ENCODE measurements at regions not wholly inside any gene's neighbourhood (a gene's known extent, or its start where the extent isn't known, plus 50 kb on each side); places are given as distances from the start of the nearest gene placed in this dataset.

DNA sequence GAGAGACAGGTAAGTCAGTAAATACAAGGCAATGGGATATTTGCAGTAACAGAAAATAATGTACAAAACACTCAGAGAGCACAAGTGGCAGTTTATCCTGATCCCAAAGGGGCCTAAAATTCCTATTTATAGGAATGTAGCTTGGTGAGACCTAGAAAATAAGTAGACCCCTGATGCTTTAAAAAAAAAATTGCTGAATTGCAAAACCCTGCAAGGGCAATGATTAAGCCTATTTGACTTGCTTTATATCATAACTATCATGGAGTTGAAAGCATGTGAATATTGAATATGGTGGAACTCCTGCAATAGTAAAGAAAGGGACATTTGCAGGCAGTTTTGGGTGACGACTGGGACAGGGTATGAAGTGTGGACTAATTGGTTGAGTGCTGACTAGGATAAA, 101.9 kb upstream of the C1orf21 start:
- no peak for DNase-seq

DNA sequence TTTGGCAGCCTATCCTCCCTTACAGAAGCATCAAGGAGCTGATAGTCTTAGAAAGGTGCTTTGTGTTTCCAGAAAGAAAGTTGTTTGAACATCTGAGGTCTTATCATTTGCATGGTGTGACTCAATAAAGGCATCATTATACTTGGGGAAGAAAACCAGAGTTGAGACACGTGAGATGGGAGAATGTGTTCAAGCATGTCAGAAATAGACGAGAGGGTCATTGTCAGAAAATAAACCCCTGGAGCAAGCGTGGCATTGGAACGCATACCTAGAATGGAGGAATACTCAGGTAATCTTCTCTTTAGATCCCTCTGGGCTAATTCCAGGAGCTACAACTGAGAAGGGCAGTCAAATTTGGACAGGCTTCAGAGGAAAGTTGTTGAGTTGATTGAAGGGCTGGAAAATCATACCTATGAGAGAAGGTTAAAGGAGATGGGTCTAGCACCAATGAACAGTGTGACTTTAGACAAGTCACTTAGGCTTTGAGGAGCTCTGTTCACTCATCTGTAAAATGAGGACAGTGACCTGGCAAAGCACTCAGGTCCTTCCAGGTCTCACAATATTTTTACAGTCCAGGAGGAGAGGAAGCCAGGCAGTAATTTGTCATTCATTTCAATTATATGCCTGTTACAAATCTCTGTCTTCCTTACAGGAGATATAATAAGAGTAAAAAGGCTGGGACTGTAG, 101.3 kb upstream of the C1orf21 start:
- DNase-seq, result no peak

DNA sequence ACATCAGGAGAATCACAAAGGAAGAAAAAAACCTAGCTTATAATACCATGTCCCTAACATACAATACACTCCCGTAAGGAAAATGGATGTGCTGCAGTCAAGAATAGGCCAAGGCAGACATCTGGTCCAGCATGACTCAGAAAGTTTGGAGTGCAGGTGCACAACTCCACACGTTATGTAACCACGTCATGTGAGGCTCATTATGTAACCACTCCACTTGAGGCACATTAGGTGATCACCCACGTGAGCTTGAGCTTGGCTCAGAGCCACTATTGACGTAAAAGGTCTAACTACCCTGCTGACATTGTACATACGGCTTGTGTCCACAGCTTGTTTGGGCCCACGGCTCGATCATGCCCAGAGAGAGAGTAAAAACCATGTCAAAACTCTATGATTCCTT, 99.8 kb upstream of the C1orf21 start:
- DNase-seq, result no peak

DNA sequence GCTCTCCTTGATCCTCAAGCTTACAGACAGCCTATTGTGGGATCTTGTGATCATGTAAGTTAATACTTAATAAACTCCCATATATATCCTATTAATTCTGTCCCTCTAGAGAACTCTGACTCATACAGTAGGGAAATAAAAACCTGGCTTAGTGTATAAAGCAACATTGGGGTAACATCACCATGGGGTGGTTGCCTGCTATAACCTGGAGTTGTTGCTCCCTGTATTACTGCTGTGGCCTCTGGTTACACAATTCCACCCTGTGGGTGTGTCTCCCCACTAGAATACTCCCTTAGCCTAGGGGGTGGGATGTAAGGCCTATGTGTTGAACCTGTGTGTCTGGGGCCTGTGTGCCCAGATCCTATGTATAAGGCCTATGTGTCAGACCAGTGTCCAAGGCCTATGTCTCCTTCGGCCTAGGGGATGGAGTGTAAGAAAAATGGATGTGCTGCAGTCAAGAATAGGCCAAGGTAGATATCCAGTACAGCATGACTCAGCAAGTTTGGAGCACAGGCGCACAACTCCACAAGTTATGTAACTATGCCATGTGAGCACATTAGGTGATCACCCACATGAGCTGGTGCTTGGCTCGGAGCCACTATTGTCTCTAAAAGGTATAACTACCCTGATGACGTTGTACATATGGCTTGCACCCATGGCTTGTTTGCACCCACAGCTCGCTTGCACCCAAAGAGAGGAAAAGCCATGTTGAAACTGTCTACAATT, 96.8 kb upstream of the C1orf21 start:
- DNase-seq, result no peak

DNA sequence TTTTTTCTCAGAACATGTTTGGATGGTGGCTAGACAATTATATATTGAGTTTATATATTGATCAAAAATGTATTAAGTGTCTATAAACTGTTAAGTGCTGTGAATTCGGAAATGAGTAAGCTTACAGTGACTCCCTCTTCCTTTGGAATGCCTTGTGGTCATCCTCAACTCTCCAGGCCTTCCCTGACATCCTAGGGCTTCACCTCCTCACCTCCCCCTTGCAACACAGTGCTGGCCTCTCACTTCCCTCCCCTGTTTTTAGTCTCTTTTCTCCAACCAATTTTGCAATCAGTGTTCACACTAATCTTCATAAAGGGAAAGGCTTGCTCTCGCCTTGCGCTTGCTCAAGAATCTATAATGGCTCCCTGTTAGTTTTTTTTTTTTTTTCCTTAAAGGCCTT, 95.1 kb upstream of the C1orf21 start:
- DNase-seq, result peak; percentile 45

DNA sequence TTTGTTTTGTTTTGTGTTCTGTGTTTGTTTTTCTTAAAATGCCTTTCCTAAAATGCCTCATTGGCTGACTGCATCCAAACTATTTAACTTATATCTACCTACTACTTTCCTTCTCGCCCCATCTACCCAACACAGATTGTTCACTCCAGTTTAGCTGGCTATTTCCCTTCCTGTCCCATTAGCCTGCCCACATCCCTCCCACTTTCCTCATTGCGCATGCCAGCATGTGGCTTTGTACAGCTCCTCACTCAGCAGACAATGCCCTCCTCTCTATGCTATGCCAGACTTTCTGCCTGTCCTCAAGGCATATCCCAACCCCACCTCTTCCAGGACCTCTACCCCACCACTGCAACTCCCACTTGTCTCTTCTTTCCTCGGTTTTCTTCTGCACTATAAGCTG, 94.7 kb upstream of the C1orf21 start:
- no peak for DNase-seq

DNA sequence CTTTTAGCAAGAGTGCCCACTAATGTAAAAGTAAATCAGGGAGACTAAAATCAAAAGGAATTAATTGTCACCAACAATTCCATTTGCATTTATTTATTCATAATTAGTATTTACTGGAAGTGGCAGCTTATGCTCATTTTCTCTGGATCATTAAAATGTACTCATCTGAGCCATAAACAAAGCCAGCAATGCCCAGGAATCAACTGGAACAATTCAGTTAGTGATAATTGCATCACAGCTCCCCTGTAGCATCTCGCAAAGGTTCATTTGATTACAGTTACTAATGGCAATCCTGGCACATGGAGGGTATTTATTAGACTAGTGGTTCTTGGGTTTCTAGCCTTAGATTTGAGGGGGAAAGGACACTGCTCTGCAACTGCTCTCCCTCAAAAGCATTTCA, 92.7 kb upstream of the C1orf21 start:
- no peak for DNase-seq

DNA sequence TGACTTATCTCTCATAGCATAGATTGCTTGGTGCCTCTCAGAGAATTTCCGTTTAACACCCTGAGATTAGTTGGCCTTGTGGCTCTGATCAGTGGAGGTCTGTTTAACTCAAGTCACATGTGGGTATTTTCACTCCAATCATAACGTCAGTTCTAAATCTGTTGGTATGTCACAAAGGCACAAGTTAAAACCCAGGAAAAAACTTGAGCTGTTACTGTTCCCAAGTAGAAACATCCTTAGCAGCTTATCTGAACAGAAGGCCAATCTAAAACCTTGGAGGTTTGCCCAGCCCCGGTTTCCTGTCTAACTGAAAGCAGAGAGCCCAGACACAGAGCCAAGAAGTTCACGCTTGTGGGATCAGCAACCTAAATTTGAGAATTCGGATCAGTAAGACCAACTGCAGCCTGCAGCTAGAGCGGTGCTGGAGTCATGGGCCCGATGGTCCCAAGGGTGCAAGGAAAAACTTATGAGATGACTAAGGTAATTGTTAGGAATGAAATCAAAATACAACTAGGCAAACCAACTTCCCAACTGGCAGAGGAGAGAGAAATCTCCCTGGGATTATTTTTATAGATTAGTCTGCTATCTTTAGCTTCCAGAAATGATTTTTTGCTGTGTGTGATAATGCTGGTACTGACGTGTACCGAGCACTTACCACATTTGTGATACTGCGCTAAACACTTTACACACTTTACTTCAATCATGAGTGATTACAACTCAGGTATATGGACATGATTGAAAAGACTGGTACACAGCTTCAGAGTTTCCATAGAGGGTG, 90.2 kb upstream of the C1orf21 start:
- peak; percentile 19 for DNase-seq

DNA sequence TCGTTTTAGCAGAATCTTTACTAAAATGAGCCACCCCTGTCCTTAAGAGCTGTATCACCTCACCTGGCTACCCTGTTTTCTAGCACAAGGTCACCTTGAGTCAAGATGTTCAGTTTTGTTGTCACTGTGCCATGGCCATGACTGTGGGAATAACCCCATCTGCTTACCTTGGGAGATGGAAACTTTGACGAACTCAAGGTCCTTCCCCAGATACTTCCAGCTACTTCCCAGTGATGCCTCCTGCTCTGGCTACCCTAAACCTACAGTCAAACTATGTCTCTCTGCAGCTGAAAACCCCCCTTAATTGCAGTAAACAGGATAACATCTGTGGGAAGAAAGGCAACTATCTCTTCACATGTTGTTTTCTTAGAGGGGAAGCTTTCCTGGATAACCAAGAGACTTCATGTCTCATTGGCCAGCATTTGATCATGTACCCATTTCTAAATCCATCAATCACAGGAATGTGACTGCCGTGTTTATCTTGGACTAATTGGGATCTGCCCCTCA, 89.5 kb upstream of the C1orf21 start:
- DNase-seq, result no peak

DNA sequence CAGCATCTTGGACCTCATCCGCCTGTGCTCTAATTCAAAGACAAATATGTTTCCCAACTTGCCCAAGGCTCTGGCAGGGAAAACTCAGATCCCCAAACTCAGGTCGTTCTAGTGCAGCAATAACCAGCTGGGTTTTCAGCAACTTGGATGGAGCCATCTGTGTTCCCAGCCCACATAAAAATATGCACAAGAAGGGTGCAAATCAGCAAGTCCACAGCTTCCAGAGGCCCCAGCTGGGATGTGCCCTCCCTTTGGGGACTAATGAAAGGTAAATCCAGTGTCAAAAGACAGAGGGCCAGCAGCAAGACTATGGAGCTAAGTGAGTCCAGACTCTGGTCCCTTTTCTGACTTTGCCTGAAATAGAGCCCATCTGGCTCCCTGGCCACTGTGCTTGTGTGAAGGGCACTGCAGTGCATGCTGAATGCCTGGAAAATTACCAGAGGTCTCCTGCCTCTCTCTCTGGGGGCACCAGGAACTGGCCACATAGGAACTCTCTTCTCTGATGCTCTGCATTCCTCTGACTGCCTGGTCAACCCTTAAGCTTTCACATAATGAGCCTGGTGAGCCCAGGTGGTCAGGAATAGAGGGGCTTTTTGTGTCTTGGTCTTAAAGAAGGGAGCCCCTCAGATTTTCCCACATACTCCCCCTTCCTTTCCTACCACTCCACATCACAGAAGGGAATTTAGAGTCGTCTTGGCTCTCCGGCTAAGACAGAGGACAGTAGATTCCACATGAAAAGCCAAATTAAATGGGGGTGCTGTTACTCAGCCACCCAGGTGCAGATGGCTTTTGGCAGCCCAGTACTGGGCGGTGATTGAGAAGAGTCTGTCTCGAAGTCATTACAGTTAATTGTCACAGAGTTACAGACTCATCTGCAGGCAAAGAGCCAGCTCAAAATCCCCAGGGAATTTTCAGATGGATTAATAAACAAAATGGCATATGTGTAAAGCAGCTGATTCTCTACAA, 88.1 kb upstream of the C1orf21 start:
- no peak for DNase-seq

DNA sequence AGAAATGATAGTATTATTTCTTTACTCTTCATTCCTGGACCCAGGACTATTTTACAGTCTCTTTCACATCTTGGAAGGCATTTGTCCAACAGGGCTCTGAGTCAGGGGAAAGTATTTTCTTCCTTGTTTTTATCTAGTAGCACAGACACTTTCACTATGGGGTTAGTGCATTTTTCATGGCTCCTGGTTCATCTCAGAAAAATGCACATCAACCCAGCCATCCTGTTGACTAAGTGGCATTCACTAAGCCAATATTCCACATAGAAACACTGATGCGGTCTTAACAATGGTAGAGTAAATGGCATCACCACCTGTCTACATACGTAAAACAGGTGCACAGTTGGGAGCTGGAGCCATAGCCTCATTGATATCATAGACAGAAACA, 87.4 kb upstream of the C1orf21 start:
- DNase-seq, result no peak

DNA sequence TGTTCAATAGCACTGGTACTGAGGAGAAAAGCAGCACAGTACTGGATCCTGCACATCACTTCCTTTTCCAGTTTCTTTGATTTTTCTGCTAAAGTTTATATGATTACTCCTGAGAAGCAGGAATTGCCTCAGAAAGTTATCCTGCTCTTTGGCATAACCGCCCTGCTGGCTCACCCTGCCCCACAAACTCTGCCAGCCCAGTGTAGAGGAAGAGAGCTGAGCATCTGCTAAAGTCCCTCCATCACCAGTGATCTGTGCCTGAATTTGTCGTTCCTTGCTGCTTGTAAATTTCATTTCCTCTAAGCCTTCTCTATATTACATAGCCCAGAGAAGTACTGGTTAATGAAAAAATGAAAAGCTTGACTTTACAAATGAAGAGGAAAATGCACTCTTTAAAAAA, 87.0 kb upstream of the C1orf21 start:
- no peak for DNase-seq

DNA sequence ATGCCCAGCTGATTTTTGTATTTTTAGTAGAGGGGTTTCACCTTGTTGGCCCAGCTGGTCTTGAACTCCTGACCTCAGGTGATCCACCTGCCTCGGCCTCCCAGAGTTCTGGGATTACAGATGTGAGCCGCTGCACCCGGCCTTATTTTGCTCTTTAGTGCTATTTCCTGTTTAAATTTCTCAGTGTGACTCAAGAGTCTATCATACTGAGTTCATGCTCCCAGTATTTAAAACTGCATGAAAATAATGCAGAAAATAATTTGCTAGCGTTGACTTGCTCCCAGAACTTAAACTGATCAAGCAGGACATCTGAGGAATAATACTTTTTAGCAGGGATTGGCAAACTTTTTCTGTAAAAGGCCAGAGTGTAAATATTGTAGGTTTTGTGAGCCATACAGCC, 86.4 kb upstream of the C1orf21 start:
- DNase-seq, result no peak

DNA sequence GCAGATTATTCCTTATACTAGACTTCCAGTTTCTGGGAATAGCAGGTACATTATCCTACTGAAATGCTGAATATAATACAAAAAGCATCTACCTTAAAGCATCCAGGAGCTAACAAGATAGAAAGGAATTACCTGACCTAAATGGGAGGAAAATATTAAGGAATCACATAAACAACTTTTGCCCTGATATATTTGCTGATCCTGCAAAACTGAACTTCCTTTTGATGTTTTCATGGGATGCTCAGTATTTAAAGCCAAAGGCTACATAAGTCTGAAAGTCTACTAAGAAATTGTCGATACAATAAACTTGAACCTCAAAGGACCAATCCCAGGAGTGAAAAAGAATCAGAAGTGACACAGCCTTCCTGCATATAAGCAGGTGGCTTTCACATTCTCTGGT, 85.6 kb upstream of the C1orf21 start:
- DNase-seq, result no peak

DNA sequence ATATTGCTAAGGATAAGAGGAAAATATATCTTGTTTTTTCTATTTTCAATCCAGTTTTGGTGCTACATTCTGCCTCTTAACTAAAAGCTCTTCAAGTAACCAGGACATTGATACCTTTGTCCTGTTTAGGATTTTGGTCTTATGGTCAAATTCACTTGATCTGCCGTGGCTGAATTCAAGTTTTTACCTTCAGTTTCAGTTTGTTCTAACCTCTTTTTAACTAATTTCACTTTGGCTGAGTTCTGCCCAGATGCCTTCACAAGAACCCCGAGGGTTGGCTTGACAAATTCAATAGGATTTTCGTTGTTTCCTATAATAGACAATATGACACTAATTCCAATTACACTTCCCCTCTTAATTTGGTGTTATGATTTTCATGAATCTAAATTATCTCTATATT, 84.5 kb upstream of the C1orf21 start:
- no peak for DNase-seq

DNA sequence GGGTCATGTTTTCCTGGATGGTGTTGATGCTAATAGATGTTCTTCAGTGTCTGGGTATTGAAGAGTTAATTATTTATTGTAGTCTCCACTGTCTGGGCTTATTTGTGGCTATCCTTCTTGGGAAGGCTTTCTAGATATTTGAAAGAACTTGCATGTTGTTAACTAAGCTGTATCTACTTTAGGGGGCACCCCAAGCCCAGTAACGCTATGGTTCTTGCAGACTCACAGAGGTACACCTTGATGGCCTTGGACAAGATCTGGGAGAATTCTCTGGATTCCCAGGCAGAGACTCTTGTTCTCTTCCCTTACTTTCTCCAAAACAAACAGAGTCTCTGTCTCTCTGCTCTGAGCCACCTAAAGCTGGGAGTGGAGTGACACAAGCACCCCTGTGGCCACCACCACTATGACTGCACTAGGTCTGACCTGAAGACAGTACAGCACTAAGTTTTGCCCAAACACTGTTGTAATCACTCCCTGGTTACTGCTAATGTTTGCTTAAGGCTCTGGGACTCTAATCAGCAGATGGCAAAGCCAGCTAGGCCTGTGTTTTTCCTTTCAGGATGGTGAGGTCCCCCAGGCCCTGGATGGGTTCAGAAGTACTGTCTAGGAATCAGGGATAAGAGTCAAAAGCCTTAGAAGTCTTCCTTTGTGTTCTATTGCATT, 76.5 kb upstream of the C1orf21 start:
- no peak for DNase-seq

DNA sequence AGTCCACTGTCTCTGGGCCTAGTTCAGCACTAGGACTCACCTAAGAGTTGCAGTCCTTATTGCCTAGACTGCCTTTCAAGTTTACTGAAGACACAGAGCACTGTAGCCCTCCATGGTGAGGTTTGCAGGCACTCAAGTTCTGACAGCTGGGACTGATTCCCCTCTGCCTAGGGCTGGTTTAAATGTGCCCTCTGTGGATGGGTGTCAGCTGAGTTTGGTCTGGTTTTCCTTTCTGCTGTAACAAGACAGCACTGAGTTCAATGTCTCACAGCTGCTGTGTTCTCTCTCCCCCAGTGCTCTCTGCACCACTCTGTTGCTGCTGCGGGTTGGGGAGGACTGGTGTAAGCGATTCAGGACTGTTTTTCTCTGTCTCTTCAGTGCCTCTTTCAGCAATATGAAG, 75.2 kb upstream of the C1orf21 start:
- DNase-seq, result no peak

DNA sequence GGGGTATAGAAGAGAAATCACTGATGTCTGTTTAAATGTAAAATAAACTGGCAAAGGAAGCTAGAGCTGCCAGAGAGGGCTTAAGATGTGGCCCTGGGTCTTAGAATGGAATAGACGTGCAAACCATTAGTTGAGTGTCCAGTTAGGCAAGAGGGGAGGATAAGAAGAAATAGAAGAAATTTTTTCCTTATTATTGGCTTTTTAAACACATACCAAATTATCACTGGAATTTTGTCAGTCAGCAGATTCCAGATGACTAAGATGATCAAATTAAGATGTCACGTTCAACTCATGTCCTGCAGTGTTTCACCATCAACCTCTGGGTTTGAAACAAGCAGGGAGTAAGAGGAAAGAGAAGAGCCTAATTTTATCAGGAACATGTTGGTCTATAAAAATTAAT, 71.6 kb upstream of the C1orf21 start:
- no peak for DNase-seq

DNA sequence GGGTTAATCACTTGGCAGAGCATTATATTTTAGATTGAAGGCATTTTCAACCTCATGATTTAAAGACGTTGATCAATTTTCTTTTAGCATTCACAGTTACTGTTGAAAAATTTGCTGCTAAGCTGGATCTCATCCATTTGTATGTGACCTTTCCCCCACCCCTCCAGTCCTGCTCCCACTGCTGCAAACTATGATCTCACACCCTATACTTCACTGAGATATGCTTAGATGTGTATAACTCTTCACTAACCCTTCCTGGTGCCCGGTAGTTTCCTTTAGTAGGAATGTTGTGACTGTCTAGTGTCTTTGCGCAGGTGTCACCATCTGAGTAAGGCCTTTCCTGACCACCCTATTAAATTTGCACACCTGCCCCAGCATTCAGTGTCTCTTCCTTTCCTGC, 67.0 kb upstream of the C1orf21 start:
- DNase-seq, result no peak

DNA sequence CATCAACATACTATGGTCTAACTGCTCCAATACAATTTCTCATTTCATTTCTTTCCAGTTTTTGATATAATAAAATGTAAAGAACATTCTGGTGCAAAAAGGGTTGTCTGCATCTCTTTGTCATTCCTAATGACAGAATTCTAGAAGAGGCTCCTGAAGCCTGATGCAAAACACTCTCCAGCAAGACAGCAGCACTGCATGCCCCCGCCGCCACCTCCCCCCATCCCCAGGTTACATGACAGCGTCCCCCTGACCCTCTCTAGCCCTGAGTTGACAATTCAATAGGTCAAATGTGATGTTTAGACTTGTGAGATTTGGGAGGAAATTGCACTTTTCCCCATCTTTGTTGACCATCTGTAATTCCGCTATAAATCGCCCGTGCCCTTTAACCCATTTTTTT, 64.6 kb upstream of the C1orf21 start:
- no peak for DNase-seq

DNA sequence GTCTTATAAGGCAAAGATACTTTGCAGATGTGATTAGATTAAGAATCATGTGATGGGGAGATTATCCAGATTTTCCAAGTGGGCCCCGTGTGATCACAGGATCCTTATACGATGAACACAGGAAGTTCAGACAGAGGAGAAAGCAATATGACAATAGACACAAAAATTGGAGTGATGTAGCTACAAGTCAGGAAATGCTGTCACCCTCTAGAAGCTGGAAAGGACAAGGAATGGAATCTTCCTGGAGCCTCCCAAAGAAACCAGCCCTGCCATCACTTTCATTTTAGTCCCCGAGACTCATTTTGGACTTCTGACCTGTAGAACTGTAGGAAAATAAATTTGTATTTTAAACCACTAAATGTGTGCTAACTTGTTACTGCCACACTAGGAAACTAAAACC, 61.9 kb upstream of the C1orf21 start:
- DNase-seq, result no peak

DNA sequence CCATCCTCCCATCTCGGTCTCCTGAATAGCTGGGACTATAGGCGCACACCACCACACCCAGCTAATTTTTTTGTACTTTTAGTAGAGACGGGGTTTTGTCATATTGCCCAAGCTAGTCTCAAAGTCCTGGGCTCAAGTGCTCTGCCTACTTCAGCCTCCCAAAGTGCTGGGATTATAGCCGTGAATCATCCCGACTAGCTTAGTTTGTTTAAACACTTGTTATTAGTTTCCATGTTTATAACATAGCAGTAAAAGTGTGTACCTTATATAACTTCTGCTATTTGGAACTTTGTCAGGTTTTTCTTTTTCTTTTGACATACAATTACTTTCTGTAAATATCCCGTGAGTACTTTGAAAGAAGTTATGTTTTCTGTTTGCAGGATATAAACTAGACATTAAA, 60.6 kb upstream of the C1orf21 start:
- DNase-seq, result no peak

All from MV-4-11 (cell line).